SK-N-SH treated with all-trans-retinoic acid at 6 μM for 48 hours (cell line): ENCODE measurements at regions not wholly inside any gene's neighbourhood (a gene's known extent, or its start where the extent isn't known, plus 50 kb on each side); places are given as distances from the start of the nearest gene placed in this dataset.

Experiments
- GLIS3 ChIP-seq: fragments of 250-450 bp; sonication (Bioruptor Pico); IDR thresholded peaks from 2 replicates; pipeline ENCODE4 v1.5.0; 2020; ENCODE audit warnings: mild to moderate bottlenecking, moderate library complexity
- POU6F1 ChIP-seq: fragments of 250-450 bp; sonication (Bioruptor Pico); IDR thresholded peaks from 2 replicates; pipeline ENCODE4 v1.8.0; 2021; ENCODE audit warnings: low read depth, mild to moderate bottlenecking, moderate library complexity, borderline replicate concordance
- RARB ChIP-seq: fragments of 250-450 bp; sonication (Bioruptor Pico); IDR thresholded peaks from 2 replicates; pipeline ENCODE4 v1.8.0; 2021; ENCODE audit warnings: mild to moderate bottlenecking, moderate library complexity
- SNAI2 ChIP-seq: fragments of 250-450 bp; sonication (Bioruptor Pico); IDR thresholded peaks from 2 replicates; pipeline ENCODE4 v1.5.0; 2020; ENCODE audit warnings: mild to moderate bottlenecking, moderate library complexity
- TCF4 ChIP-seq: fragments of 250-450 bp; sonication (Bioruptor Pico); IDR thresholded peaks from 2 replicates; pipeline ENCODE4 v1.8.0; 2021; ENCODE audit warnings: mild to moderate bottlenecking, moderate library complexity, borderline replicate concordance
- ZNF70 ChIP-seq: fragments of 450-650 bp; formaldehyde crosslinking; IDR thresholded peaks from 2 replicates; pipeline ENCODE4 v1.5.0; 2020; ENCODE audit warnings: mild to moderate bottlenecking, moderate library complexity

- TF ChIP-seq RARB (CRISPR knock-in tag), result no peak
- no peak for TF ChIP-seq GLIS3
- no peak for TF ChIP-seq ZNF70 (CRISPR knock-in tag)
- TF ChIP-seq SNAI2 (CRISPR knock-in tag), result no peak
- no peak for TF ChIP-seq TCF4
- TF ChIP-seq POU6F1 (CRISPR knock-in tag), result no peak
These were observed 466.4 kb upstream of the CWC22 start for GRCh38 chr2:180473456-180473855.
